T follicular helper cell (primary cell): ENCODE measurements at regions not wholly inside any gene's neighbourhood (a gene's known extent, or its start where the extent isn't known, plus 50 kb on each side); places are given as distances from the start of the nearest gene placed in this dataset.
A peak's percentile ranks its signal among the peaks of the same experiment; 100 is the strongest.
"Not testable (repeated sequence)": the region's sequence is repeated elsewhere in the genome, so short reads cannot be mapped to it uniquely, and the experiment has no call there.

Experiments used
- DNase-seq: peaks from one replicate; pipeline ENCODE4 v3.0.0-alpha.2; 2020; ENCODE audit warnings: low read depth

DNA sequence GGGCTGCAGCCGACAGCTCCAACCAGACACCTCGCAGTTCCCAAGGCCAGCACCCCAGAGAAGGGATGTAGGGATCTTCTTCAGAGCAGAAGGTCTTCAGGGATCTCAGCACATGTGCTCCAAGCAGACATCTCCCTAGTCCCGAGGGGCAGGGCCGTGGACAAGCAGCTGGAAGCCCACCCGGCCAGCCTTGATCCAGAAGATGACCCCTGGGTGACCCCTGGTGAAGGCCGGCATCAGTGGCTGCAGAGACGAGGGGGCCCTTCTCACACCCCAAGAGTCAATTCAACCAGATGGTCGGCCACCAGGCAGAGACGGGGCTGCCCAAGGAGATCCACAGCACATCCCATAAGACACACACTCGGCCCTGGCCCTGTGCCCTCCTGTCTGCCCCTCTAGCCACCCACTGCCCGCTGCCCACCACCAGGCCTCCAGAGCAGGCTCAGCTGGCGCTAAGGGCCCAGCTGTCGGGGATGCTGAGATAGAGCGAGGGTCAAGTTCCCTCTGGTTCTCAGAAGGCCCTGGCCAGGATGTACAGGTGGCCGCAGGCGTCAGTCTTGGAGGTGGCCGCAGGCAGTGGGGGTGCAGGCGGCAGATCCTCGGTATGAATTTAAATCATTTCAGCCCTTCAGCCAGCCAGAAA, 168.3 kb downstream of the BRD1 start:
- DNase-seq: no peak

DNA sequence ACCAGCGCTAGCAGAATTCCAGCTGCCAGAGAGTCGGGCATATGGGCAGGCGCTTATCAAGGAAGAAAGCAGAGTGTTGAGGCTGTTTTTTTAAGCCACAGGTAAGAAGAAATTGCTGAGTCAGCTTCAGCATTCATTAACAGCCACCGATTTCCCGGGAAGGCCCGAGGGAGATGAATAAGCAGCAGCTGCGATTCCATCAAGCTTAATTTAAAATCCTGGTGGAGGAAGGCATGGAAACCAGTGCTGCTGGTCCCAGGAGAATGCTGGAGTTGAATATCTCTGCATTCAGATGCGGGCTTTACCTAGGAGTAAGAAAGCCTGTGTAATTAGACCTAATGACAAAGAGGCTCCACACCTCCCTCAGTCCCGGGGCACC, 168.8 kb downstream of the BRD1 start:
- DNase-seq: no peak

DNA sequence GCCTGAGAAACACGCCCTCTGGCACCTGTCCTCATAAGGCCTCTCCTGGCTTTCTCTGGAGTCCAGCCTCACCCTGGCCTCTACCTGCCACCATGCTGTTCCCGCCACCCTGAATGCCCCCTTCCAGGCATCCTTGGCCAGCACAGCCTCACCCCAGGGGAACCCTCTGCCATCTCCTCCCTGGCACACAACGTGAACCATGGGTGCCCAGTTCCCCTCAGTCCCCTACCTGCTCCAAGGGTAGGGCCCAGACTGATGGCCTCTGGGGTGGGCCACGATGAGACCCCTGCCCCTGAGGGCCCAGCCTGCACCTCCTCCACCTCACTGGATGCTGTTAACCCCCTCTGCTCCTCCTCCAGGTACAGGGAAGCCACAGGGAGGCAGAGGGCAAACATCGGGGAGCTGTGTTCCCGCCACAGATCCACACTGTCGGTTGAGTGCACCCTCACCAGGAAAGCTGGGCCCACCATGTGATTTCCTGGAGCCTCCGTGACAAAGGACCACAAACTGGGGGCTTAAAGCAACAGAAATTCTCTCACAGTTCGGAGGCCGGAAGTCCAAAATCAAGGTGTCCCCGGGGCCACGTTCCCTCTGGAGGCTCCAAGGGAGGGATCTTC, 169.6 kb downstream of the BRD1 start:
- no peak for DNase-seq

DNA sequence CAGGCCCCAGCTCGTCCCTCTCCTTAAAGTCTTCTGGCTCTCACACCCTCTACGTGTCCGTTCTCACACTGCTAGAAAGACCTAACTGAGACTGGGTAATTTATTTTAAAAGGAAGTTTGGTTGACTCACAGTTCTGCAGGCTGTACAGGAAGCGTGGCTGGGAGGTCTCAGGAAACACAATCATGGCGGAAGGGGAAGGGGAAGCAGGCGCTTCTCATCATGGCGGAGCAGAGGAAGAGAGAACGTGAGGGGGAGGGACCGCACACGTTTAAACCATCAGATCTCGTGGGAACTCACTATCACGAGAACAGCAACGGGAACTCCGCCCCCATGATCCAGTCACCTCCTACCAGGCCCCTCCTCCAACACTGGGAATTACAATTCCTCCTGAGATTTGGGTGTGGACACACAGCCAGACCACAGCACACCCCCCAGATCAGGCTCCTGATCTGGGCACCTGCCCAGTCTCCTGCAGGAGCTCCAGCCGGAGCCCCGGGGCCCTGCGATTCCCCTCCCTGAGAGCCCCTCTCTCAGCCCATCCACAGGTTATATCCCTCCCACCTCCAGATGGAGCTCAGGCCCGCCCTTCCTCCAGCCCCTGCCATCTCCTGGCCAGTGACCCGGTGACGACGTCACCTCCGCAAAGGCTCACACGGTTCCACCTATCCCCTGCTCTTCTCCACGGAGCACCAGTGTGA, 170.2 kb downstream of the BRD1 start:
- peak; percentile 59 for DNase-seq

DNA sequence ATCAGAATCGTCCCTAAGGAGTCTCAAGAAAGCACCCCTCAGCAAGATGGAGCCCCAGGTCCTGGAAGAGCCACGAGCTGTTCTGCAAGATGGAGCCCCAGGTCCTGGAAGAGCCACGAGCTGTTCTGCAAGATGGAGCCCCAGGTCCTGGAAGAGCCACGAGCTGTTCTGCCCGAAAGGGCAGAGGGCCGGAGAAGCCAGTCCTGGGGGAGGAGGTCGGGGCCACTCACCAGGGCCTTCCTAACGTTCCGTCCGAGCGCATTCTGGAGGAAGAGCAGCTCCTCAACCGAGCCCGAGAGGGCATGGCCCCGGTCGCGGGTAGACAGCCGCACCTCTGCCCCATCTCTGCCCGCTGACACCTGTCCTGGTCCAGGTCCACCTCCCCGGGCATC, 170.8 kb downstream of the BRD1 start:
- DNase-seq: not testable (repeated sequence)

DNA sequence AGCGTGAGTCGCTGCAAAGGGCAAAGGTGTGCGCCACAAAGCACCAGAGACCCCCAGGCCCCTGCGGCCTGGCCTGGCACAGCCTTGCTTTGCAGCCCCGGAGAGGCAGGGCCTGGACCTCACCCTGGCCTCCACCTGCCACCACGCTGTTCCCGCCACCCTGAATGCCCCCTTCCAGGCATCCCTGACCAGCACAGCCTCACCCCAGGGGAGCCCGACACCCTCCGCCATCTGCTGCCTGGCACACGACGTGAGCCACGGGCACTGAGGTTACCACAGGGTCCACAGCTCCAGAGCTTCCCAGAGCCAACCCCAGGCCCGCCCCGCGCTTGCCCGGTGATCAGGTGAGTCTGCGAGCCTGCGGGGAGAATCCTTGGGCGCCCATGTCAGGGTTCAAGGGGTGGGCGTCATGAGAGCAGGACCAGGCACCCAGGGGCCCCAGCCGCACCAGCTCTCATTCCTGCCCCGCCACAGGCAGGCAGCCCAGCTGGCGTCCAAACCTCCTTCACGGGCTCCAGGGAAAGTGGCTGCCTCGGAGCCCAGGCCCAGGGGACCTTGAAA, 171.3 kb downstream of the BRD1 start:
- DNase-seq: no peak

DNA sequence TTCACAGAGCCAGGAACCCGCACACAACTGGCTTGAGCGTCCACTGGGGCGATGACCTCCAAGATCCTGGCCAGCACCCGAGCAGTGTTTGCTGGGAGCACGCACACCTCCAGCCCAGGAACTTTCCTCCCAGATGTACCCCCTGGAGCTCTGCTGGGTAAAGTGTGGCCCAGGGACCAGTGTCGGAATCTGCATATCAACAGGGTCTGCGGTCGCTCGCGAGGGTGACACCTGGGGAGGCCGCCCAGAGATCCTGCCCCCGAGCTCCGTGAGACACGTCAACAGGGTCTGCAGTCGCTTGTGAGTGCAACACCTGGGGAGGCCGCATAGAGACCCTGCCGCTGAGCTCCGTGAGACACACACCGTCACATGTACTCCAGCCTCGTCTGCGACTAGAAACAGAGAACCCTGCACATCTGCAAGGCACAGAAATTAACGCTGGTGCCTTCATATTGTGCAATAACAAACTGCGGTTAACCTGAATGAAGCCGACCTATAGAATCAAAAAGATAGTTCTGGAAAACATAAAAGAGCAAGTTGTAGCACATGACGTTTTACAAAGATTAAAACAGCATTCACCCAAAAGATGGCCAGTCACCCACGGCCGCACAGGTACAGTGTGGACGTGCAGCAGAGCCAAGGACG, 172.4 kb downstream of the BRD1 start:
- DNase-seq: no peak

DNA sequence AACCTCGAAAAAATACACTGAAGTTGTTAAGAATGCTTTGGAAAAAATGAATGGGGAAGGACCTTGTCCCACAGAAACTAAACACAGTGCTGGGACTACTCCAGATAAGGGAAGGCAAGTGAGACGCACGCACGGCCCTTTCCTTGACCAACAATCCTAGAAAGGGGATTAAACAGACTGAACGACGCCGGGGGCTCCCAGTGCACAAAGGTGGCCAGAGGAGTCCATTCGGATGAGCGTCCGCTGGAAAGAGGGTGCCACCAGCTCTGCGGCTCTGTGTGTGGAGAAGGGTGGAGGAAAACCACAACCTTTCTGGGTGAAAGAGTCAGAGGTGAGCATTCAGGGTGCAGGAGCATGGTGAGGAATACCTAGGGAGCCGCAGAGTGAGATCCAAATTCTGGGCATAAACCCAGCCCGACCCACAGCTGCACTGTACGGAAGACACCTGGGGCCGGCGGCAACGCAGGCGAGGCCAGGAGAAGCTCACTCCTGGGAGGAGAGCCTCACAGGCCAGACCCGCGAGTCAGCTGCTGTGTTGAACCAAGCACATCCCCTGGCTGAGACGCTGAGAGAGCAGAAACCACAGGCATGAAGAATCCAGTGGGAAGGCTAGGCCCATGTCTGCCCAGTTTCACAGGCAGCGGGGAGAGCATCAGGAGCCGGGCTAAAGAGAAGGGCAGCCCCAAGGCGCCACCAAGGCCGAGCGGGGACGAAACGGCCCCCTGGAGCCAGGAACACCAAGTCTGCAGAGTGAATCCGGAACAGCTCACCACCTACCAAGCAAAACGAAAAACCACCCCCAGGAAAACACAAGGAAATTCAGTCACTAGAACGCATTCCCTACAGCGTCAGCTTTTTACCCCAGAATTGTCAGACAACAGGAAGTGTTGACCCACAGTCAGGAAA, 177.1 kb downstream of the BRD1 start:
- DNase-seq: no peak

DNA sequence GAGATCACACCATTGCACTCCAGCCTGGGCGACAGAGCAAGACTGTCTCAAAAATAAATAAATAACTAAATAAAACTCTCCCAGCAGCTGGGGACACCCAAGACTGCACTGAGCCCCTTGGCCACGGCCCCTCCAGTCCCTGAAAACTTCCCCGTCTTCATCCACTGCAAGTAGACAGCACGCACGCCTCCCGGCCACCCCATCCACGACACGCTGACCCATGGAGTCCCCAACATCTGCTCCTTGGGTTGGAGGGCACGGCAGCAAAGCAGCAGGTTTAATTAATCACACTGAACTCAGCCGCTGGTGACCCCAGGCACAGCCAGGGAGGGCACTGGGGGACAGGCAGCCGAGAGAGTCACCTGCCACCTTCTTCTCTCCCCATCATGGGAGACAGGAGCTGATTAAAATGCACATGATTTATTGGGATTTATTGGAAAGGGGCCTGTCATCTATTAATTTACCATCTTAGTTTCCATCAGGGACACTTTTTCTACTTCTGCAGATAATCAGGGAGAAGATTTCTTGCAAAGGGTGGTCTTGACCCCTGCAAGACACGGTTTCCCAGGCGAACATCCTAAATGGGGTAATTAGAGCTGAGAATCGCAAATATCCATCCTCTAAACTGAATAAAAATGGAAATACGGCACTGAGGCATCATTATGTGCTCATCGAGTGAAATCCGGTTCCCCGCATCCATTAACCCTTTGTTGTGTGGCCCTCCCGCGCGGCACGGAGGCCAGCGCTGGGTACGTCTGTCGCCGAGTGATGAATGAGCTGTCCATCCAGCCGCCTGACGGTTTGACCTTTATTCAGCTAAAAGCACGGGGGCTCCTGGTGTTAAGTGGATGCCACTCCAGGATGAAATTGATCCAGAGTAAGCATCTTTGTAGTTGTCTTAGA, 178.3 kb downstream of the BRD1 start:
- DNase-seq: no peak

DNA sequence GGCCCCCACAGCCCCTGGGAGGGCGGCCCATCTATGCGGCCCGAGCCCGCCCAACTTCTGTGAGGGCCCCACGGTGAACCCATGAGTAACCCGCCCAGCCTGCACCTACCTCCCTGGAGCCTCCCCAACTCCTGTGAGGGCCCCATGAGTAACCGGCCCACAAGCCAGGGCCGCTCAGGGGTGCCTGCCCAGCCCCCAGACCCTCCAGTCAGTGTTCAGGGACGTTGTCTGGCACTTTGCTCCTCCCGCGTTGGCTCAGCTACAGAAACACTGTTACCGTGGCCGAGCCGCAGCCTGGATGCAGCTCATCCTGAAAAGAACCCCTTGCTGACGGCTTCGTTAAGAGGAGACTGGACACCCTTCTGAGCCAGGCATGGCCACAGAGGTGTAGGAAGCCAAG, 179.6 kb downstream of the BRD1 start:
- DNase-seq: no peak

DNA sequence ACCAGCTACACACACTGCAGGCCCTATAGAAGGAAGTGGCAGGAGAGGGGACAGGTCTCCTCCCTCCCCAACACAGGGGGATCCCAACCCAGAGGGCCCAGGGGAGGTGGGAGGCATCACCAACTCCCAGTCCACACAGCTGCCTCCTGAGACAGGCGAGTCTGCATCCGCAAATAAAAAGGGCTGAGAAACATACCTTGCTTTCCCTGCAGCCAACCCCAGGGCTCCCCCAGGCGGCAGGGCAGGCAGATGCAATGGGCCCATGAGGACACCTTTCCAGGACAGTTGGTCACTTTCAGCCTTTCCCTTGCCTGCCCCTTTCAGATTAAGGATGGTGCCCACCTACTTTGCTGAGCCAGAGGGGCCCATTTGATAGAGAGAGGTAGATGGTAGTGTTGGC, 180.0 kb downstream of the BRD1 start:
- no peak for DNase-seq

DNA sequence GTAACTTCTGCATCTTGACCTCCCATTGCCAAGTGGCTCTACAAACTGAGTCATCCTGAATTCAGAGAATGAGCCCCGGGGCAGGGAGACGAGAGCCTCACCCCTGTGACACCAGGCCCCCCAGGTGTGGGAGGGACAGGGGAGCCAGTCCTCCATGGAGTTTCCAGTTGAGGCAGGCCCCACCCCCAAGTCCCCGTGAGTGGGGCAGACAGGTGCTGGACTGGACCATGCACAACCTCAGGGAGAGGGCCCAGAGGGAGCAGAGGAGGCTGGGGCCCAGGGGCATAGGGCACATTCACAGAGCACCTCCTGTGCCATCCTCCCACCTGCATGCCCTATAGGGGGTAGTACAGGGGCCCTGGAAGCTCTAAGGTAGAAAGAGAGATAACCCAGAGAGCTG, 180.8 kb downstream of the BRD1 start:
- DNase-seq: no peak

DNA sequence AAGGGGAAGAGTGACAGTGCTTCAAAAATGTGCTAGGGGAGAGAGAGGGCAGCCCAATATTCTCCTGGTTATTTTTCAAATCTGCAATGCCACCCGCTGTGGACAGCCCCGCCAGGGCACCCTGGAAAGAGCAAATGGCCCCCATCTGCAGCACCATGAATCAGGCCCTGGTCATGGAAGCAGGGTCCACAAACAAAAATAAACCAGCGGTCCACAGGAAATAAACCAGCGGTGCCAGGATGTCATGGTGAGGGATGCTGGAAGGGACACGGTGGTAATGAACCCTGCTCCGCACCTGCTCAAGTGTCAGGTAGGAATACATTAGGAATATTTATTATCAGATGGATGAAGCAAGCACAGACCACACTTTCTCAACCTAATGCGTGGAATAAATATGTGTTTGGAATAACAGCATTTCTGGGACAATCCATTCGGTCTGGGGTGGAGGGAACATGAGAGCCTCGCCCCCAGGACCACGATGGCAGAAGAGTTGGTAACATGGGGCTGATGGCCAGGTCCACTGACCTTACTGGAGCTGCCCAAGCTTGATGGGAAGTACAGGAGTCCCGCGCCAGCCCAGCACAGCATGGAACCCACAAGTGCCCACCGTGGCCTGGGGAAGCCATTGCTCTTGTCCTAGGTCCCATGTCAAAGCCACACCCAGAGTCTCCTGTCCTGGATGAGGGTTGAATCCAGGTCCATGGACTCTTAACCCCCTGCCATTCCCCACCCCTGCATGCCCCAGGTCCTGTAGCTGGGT, 181.7 kb downstream of the BRD1 start:
- no peak for DNase-seq

DNA sequence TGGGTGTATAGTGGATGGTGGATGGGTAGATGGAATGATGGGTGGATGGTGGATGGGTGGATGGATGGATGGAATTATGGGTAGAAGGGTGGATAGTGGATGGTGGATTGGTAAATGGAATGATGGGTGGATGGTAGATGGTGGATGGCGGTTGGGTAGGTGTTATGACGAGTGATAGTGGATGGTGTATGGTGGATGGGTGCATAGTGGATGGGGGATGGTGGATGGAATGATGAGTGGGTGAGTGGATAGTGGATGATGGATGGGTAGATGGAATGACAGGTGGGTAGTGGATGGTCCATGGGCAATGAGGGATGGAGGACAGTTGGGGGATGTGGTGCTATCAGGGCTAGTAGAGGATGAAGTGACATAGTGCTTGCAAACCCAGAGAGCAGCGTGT, 182.4 kb downstream of the BRD1 start:
- no peak for DNase-seq

DNA sequence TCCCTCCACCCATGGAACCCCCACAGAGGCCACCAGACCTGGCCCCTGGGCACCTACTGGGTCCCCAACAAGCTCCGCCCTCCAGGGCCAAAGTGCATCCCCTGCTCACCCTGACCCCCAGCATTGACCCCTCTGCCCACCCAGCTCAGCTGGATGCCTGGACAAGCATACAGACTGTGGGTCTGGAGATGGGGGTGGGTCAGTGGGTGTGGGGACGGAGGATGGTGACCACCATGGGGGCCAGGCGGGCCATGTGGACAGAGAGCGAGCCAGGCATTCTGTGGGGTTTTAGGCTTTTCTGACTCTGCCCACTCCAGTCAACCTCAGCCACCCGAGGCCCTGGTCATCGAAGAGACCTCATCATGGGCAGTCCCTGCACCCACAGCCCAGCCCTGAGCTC, 183.7 kb downstream of the BRD1 start:
- DNase-seq: no peak

DNA sequence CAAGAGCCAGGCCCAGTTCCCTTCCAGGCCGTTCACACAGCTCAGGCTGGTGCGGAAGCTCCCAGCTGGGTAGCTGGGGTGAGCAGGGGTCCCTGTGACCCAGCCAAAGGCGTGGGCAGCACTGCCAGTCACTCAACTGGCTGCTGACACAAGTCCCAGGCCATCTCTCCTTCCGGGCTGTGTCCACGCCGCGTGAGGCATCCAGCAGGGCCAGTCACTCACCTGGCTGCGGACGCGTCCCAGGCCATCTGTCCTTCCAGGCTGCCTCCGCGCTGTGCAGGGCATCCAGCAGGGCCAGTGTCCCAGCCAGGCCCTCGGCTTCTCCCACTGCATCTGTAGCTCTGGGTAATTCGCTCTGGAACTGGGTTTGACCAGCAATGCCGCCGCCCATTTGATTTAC, 184.2 kb downstream of the BRD1 start:
- no peak for DNase-seq

DNA sequence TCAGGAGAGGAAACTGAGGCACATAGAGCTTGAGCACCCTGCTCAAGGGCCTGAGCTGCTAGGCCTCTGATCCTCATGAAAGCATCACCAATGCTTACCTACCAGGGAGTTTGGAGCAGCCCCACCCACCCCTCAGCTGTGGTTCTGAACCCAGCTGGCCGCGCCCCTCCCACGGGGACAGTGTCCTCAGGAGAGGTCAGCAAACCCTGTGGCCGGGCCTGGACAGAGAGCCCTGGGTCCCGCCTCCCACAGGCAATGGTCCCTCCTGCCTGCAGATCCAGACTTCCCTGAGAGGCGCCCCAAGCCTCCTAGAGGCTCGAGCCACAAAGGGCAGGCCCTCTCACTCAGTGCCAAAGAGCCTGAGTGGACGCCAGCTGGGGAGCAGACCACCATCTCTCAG, 184.9 kb downstream of the BRD1 start:
- no peak for DNase-seq

DNA sequence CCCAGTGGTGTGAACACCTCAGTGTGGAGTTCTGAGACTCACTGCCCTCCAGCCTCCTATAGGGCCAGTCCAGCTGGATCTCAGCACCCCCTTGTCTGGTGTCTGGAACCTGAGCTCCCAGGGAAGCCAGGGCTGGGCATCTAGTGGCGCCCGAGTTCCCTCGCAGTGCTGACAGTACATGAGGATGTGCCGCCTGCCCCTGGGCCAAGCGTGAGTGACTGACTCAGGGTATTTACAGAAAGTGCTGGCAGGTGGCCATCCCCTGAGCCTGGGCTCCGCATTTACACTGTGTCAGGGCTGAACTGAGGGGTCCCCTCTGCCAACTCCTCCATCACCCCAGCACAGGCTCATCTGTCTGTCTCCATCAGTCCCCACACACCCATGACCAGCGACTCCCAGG, 185.3 kb downstream of the BRD1 start:
- no peak for DNase-seq

DNA sequence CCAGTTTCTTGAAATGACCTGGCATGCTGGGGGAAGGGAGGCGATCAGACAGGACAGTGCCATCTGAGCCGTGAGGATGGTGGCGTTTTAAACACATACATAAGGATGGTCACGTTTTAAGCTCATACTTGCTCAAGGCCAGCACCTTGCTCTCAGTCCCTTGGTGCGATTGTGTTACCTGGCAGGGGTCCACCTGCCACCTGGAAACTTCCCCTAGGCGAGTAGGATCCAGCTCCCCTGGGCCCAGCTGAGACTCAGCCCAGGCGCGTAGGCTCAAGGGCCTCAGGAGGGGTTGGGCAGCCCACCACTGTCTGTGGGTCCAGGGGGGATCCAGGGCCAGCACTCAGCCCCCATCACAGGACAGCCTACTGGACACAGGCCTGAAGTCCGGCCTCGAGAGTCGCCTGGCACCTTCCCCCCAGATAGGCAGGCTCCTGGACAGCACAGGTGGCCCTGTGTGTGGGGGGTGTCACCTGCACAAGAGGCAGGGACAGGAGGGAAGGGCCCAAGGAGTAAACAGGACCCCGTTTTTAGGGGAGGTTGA, 185.8 kb downstream of the BRD1 start:
- DNase-seq: no peak
